ENCODE measurements at regions not wholly inside any gene's neighbourhood (a gene's known extent, or its start where the extent isn't known, plus 50 kb on each side); places are given as distances from the start of the nearest gene placed in this dataset.

- DNase-seq (ENCODE audit: low read depth), result no peak
- no peak for TF ChIP-seq CTCF (IDR thresholded peaks at IDR 0.05; ENCODE audit: insufficient read depth, low read length, severe bottlenecking)
- no peak for FAIRE-seq
- Histone ChIP-seq H3K27me3 (ENCODE audit: control insufficient read depth, insufficient read depth, low read length) (peaks cover 4% of the 10 kb centered on the region), H3K36me3 (ENCODE audit: control insufficient read depth, insufficient read depth, low read length) (no peaks in the 10 kb centered on the region), H3K4me3 (ENCODE audit: low read depth, low read length) (no peak overlapping the region)
Observed at GRCh38 chr14:22486675-22487074, 102.3 kb downstream of the DAD1 start.

DNA sequence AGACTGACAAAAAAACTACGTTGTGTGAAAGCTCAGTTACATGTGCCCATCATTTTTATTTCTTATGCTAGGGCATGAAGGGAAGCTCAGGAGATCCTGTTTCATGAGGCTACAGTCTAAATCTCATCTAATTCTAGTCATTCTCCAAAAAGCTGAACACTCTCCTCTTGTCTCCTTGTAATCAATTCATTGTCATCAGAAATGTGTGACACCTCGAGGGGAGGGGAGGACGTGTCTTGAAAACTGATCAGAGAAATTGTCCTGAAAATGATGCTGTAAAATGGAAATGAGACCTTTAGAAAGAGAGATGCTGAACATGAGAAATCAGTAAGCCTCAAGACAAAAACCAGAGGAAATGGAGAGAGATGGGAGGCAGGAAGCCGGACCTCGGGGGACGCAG lies 103.4 kb downstream of the DAD1 start:
- no peak for DNase-seq (ENCODE audit: low read depth)
- FAIRE-seq, result no peak
- no peak overlapping the region for H3K4me3 ChIP-seq (ENCODE audit: low read depth, low read length)
- H3K27me3 ChIP-seq (ENCODE audit: control insufficient read depth, insufficient read depth, low read length), result peaks cover 4% of the 10 kb centered on the region
- H3K36me3 ChIP-seq (ENCODE audit: control insufficient read depth, insufficient read depth, low read length), result no peaks in the 10 kb centered on the region
- TF ChIP-seq CTCF (IDR thresholded peaks at IDR 0.05; ENCODE audit: insufficient read depth, low read length, severe bottlenecking), result no peak

- no peak for TF ChIP-seq CTCF (IDR thresholded peaks at IDR 0.05; ENCODE audit: insufficient read depth, low read length, severe bottlenecking)
- H3K36me3 ChIP-seq (ENCODE audit: control insufficient read depth, insufficient read depth, low read length), result no peaks in the 10 kb centered on the region
- FAIRE-seq (no peak), DNase-seq (ENCODE audit: low read depth) (no peak)
- H3K27me3 ChIP-seq (ENCODE audit: control insufficient read depth, insufficient read depth, low read length), result peaks cover 4% of the 10 kb centered on the region
- H3K4me3 ChIP-seq (ENCODE audit: low read depth, low read length), result no peak overlapping the region
Observed at GRCh38 chr14:22485178-22485577, 103.8 kb downstream of the DAD1 start.

DNA sequence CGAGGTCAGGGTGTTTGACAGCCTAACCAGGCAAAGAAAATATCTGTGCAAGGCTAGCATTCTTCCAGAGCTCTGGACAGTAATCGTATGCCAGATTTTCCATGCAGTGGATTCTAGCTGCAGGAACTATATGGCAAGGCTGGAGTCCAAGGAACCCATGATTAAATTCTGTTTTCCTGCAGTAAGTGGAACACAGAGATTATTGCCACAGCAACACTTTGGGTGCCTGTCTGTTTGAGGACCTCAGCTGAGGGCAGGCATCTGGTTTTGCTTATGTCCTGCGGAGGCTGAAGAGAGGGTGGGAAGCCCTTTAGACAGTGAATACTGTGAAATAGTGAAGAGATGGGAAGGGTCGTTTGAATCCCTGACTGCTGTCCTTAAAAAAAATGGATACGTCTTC lies 104.4 kb downstream of the DAD1 start:
- no peak overlapping the region for H3K4me3 ChIP-seq (ENCODE audit: low read depth, low read length)
- H3K27me3 ChIP-seq (ENCODE audit: control insufficient read depth, insufficient read depth, low read length), result peaks cover 4% of the 10 kb centered on the region
- no peak for DNase-seq (ENCODE audit: low read depth)
- no peaks in the 10 kb centered on the region for H3K36me3 ChIP-seq (ENCODE audit: control insufficient read depth, insufficient read depth, low read length)
- no peak for FAIRE-seq
- no peak for TF ChIP-seq CTCF (IDR thresholded peaks at IDR 0.05; ENCODE audit: insufficient read depth, low read length, severe bottlenecking)

DNA sequence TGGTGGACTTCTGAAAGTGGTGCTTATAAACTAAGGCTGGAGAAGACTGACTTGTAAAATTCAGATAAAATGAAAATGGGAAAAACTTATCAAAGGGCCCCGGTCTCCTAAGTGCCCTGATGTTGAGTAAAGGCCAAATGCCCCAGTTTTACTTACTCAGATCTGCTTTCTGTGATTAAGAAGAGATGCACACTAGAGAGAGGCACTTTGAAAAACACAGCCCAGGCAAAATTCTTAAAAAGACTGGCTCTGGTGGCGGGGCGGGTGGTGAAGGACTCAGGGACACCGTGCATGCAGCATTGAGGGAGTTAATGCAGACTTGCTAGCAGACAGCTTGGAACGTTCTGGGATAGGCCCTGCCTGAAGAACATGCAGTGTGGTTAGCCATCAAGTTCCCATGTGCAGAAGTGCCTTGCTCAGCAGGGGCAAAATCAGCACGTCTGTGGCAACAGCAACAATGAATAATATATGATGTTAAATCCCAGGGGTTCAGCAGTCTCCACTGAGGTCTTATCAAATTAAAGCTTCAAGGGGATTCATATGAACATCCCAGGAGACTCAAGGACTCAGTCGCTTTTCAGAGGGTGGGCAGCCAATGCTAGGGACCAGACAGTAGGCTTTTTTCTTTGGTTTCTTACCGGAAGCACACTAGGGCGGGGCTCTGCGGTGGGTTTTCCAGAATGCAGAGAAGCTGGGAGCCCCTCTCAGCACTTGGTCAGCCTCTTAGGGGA lies 105.0 kb downstream of the DAD1 start:
- Histone ChIP-seq H3K36me3 (ENCODE audit: control insufficient read depth, insufficient read depth, low read length) (no peaks in the 10 kb centered on the region), H3K4me3 (ENCODE audit: low read depth, low read length) (no peak overlapping the region), H3K27me3 (ENCODE audit: control insufficient read depth, insufficient read depth, low read length) (peaks cover 4% of the 10 kb centered on the region)
- TF ChIP-seq CTCF (IDR thresholded peaks at IDR 0.05; ENCODE audit: insufficient read depth, low read length, severe bottlenecking), result no peak
- FAIRE-seq (no peak), DNase-seq (ENCODE audit: low read depth) (no peak)
